DOHH2 (cell line): ENCODE measurements at regions not wholly inside any gene's neighbourhood (a gene's known extent, or its start where the extent isn't known, plus 50 kb on each side); places are given as distances from the start of the nearest gene placed in this dataset.

Experiments
- EZH2phosphoT487 ChIP-seq: fragments of 200-600 bp; sonication (generic); IDR thresholded peaks from 2 replicates; pipeline ENCODE4 v1.6.1; 2017; ENCODE audit warnings: borderline replicate concordance, mild to moderate bottlenecking, antibody characterized with exemption, low read length, moderate library complexity, mixed read lengths
- TF ChIP-seq, protein P1 (sequence below): fragments of 200-600 bp; sonication (generic); IDR thresholded peaks from one replicate; pipeline ENCODE4 v1.5.1; 2014; ENCODE audit warnings: antibody characterized with exemption, mild to moderate bottlenecking, low read depth, low read length; ENCODE audit not compliant: poor library complexity, severe bottlenecking

DNA sequence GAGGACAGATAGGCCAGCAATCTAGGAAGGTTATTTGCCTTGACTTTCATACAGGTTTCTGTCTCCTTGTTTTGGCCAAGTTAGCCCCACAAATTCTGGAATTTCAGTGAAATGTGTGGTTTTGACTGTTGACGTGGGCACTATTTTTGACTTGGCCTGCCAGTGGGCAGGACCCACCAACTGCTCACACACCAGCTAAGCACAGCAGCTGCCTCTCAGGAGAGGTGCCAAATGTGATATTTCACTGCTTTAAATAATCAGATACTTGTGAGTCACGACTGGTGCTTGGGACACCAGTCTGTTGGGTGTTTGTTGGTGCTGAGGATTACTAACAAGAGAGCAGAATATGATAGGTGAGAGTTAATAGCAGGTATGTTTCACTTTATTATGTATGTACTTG, 409.7 kb upstream of the MTPN start:
- TF ChIP-seq, protein P1, sequence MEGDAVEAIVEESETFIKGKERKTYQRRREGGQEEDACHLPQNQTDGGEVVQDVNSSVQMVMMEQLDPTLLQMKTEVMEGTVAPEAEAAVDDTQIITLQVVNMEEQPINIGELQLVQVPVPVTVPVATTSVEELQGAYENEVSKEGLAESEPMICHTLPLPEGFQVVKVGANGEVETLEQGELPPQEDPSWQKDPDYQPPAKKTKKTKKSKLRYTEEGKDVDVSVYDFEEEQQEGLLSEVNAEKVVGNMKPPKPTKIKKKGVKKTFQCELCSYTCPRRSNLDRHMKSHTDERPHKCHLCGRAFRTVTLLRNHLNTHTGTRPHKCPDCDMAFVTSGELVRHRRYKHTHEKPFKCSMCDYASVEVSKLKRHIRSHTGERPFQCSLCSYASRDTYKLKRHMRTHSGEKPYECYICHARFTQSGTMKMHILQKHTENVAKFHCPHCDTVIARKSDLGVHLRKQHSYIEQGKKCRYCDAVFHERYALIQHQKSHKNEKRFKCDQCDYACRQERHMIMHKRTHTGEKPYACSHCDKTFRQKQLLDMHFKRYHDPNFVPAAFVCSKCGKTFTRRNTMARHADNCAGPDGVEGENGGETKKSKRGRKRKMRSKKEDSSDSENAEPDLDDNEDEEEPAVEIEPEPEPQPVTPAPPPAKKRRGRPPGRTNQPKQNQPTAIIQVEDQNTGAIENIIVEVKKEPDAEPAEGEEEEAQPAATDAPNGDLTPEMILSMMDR = no peak
- no peak for TF ChIP-seq EZH2phosphoT487
